ENCODE measurements at regions not wholly inside any gene's neighbourhood (a gene's known extent, or its start where the extent isn't known, plus 50 kb on each side); places are given as distances from the start of the nearest gene placed in this dataset.

GRCh38 chr11:25349537-25349936 is 852.7 kb downstream of the LUZP2 start:
- TF ChIP-seq CTCF (IDR thresholded peaks at IDR 0.05) (no peak), POLR2A (IDR thresholded peaks at IDR 0.05) (no peak)

Data from upper lobe of left lung (tissue), 4 donors.